Peyer's patch (tissue), 4 donors: ENCODE measurements at regions not wholly inside any gene's neighbourhood (a gene's known extent, or its start where the extent isn't known, plus 50 kb on each side); places are given as distances from the start of the nearest gene placed in this dataset.

Source experiments
- CTCF ChIP-seq, 6 experiments: fragments of 450-650 bp in 4 of 6; fragments of 200-600 bp in 2 of 6; sonication (generic) in 1 of 6; IDR thresholded peaks; one replicate each; pipeline ENCODE4 v1.5.1; 2017 to 2019; ENCODE audit warnings: antibody characterized with exemption in 6 of 6, mild to moderate bottlenecking in 3 of 6, moderate library complexity in 1 of 6
- POLR2A ChIP-seq, 2 donors: fragments of 450-650 bp; IDR thresholded peaks; one replicate each; pipeline ENCODE4 v1.5.1; 2017; ENCODE audit warnings: antibody characterized with exemption in 2 of 2, mild to moderate bottlenecking in 2 of 2, moderate library complexity in 2 of 2

GRCh38 chr11:109869536-109869935 lies 223.7 kb upstream of the ZC3H12C start:
- TF ChIP-seq CTCF (IDR thresholded peaks at IDR 0.05) (no peak), POLR2A (IDR thresholded peaks at IDR 0.05) (no peak)
